ENCODE measurements at regions not wholly inside any gene's neighbourhood (a gene's known extent, or its start where the extent isn't known, plus 50 kb on each side); places are given as distances from the start of the nearest gene placed in this dataset.

GRCh38 chr4:152050106-152050505 lies 289.3 kb upstream of the GATB start:
- Histone ChIP-seq H3K9ac (no peak overlapping the region), H3K4me3 (IDR thresholded peaks at IDR 0.05; ENCODE audit: insufficient read depth, low read depth, low read length) (no peak overlapping the region), H3K36me3 (ENCODE audit: insufficient read depth) (no peaks in the 10 kb centered on the region), H2AFZ (ENCODE audit: low read depth) (no peak overlapping the region), H3K4me2 (no peak overlapping the region), H4K20me1 (ENCODE audit: insufficient read depth) (no peaks in the 10 kb centered on the region), H3K79me2 (ENCODE audit: insufficient read depth, low read depth) (no peaks in the 10 kb centered on the region), H3K27me3 (ENCODE audit: insufficient read depth, low read depth) (no peaks in the 10 kb centered on the region), H3K4me1 (ENCODE audit: low read depth, poor library complexity, severe bottlenecking) (peaks cover 14% of the 10 kb centered on the region), H3K27ac (no peak overlapping the region)
- TF ChIP-seq, protein P1, sequence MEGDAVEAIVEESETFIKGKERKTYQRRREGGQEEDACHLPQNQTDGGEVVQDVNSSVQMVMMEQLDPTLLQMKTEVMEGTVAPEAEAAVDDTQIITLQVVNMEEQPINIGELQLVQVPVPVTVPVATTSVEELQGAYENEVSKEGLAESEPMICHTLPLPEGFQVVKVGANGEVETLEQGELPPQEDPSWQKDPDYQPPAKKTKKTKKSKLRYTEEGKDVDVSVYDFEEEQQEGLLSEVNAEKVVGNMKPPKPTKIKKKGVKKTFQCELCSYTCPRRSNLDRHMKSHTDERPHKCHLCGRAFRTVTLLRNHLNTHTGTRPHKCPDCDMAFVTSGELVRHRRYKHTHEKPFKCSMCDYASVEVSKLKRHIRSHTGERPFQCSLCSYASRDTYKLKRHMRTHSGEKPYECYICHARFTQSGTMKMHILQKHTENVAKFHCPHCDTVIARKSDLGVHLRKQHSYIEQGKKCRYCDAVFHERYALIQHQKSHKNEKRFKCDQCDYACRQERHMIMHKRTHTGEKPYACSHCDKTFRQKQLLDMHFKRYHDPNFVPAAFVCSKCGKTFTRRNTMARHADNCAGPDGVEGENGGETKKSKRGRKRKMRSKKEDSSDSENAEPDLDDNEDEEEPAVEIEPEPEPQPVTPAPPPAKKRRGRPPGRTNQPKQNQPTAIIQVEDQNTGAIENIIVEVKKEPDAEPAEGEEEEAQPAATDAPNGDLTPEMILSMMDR (conservative IDR thresholded peaks at IDR 0.05; ENCODE audit: low read depth, low read length), result no peak

DNA sequence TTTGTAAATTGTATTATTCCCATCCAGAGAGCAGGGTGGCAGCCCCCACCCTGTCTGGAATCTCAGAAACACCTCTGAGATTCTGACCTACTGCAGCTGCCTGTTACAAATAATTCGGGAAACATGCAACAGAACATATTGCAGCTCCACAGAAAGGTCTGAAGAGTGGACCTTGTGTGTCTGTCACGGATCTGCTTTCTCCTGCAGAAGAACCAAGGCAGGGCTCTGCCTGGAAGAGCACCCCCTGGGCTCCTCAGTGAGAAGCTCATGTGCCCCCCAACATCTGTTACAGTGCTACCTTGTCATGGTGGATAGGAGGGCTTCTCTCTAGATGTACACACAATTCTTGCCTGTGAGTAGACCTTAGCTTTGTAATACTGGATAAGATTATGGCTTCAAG lies 286.6 kb upstream of the GATB start:
- H3K27ac ChIP-seq, result no peak overlapping the region
- H3K9ac ChIP-seq, result no peak overlapping the region
- no peaks in the 10 kb centered on the region for H3K79me2 ChIP-seq (ENCODE audit: insufficient read depth, low read depth)
- no peaks in the 10 kb centered on the region for H3K27me3 ChIP-seq (ENCODE audit: insufficient read depth, low read depth)
- H3K4me2 ChIP-seq, result no peak overlapping the region
- no peaks in the 10 kb centered on the region for H3K36me3 ChIP-seq (ENCODE audit: insufficient read depth)
- no peaks in the 10 kb centered on the region for H4K20me1 ChIP-seq (ENCODE audit: insufficient read depth)
- TF ChIP-seq, protein P1 (conservative IDR thresholded peaks at IDR 0.05; ENCODE audit: low read depth, low read length), result no peak
- peaks cover 3% of the 10 kb centered on the region for H3K4me1 ChIP-seq (ENCODE audit: low read depth, poor library complexity, severe bottlenecking)
- H3K4me3 ChIP-seq (IDR thresholded peaks at IDR 0.05; ENCODE audit: insufficient read depth, low read depth, low read length), result no peak overlapping the region
- no peak overlapping the region for H2AFZ ChIP-seq (ENCODE audit: low read depth)

DNA sequence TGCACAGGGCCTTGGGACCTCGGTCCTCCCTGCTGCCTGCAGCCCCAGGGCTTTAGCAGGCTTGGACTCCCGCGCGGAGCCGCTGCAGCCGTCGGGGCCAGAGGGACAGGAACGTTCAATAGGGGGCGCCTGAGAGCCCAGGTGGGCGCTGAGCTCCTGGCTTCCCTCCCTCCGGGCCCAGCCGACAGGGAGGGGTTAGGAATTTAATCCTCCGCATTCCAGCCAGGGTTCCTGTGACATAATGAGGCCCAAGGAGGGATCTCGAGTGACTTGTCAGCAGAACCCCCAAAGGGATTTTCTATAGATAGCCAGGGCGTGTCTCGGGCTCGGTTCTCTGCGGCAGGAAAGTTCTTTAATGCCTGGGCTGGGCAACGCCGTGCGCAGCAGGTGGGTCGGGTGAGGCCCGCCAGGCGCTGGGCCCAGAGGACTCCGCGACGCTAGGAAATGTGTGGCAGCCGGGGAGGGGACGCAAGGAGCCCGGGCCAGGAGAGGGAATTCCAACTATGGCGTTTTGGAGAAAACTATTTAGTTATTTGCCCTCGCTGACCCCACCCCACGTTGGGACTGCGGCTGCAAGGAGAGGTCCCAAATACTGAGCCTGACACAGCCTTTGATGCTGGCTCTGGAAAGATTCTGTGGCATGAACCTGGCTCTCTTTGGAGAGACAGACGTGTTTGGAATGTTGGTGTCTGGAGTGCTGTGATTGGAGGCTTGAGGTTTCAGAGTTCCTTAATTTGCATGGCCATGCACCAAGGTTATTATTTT lies 285.2 kb upstream of the GATB start:
- Histone ChIP-seq H3K4me3 (IDR thresholded peaks at IDR 0.05; ENCODE audit: insufficient read depth, low read depth, low read length) (no peak overlapping the region), H4K20me1 (ENCODE audit: insufficient read depth) (no peaks in the 10 kb centered on the region), H3K9ac (no peak overlapping the region), H3K27me3 (ENCODE audit: insufficient read depth, low read depth) (no peaks in the 10 kb centered on the region), H3K4me2 (no peak overlapping the region), H3K27ac (no peak overlapping the region), H3K36me3 (ENCODE audit: insufficient read depth) (no peaks in the 10 kb centered on the region), H2AFZ (ENCODE audit: low read depth) (no peak overlapping the region), H3K79me2 (ENCODE audit: insufficient read depth, low read depth) (no peaks in the 10 kb centered on the region), H3K4me1 (ENCODE audit: low read depth, poor library complexity, severe bottlenecking) (no peaks in the 10 kb centered on the region)
- TF ChIP-seq, protein P1 (conservative IDR thresholded peaks at IDR 0.05; ENCODE audit: low read depth, low read length), result no peak

GRCh38 chr4:152045449-152045806 lies 284.6 kb upstream of the GATB start:
- H4K20me1 ChIP-seq (ENCODE audit: insufficient read depth), result no peaks in the 10 kb centered on the region
- no peaks in the 10 kb centered on the region for H3K27me3 ChIP-seq (ENCODE audit: insufficient read depth, low read depth)
- TF ChIP-seq, protein P1 (conservative IDR thresholded peaks at IDR 0.05; ENCODE audit: low read depth, low read length), result no peak

More at GRCh38 chr4:152045449-152045806, 284.6 kb upstream of the GATB start:
- no peaks in the 10 kb centered on the region for H3K79me2 ChIP-seq (ENCODE audit: insufficient read depth, low read depth)
- no peak overlapping the region for H2AFZ ChIP-seq (ENCODE audit: low read depth)
- no peaks in the 10 kb centered on the region for H3K4me1 ChIP-seq (ENCODE audit: low read depth, poor library complexity, severe bottlenecking)
- H3K36me3 ChIP-seq (ENCODE audit: insufficient read depth), result no peaks in the 10 kb centered on the region
- H3K9ac ChIP-seq, result no peak overlapping the region
- no peak overlapping the region for H3K4me3 ChIP-seq (IDR thresholded peaks at IDR 0.05; ENCODE audit: insufficient read depth, low read depth, low read length)
- no peak overlapping the region for H3K27ac ChIP-seq
- H3K4me2 ChIP-seq, result no peak overlapping the region
